ENCODE measurements at regions not wholly inside any gene's neighbourhood (a gene's known extent, or its start where the extent isn't known, plus 50 kb on each side); places are given as distances from the start of the nearest gene placed in this dataset.
"Not testable (repeated sequence)": the region's sequence is repeated elsewhere in the genome, so short reads cannot be mapped to it uniquely, and the experiment has no call there.

DNA sequence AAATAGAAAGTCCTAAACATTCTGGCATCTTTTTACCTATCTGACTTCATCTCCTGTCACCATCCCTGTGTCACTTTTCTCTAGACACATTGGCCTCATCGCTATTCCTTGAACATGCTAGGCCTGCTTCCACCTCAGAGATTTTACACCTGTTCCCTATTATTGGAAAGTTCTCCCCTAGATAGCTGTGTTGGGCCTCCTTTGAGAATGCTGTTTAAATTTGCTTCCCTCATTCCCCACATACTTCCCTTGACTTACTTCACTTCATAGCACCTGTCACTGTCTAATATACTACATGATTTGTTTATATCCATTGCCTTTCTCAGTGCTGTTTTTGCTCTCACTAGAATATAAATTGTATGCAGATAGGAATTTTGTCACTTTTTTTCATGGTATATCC, 317.0 kb upstream of the GCFC2 start:
- DNase-seq (ENCODE audit: low read depth in 2 of 2), result no peak

- no peak for DNase-seq (ENCODE audit: low read depth in 2 of 2)
Observed at GRCh38 chr2:76019128-76019527, 308.4 kb upstream of the GCFC2 start.

DNA sequence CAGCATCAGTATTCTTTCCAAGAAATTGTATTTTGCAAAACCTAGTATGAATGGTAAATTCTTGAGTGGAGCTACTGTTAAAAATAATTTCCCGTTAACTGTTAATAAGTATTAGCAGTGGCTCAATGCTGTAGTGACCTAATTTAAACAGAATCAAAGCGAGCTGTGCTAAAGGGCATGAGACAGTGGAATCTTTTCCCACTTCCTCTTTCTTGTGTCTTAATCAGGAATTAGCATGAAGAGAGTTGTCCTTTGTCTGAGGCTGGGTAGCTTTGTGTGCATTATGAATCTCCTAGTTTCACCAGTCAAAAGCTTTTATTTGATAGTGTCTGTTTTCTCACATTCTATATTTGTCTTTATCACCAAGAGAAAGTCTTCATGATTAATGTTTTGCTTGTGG, 298.8 kb upstream of the GCFC2 start:
- no peak for DNase-seq (ENCODE audit: low read depth in 2 of 2)

GRCh38 chr2:76008001-76008702, 297.4 kb upstream of the GCFC2 start:
- no peak for DNase-seq (ENCODE audit: low read depth in 2 of 2)

DNA sequence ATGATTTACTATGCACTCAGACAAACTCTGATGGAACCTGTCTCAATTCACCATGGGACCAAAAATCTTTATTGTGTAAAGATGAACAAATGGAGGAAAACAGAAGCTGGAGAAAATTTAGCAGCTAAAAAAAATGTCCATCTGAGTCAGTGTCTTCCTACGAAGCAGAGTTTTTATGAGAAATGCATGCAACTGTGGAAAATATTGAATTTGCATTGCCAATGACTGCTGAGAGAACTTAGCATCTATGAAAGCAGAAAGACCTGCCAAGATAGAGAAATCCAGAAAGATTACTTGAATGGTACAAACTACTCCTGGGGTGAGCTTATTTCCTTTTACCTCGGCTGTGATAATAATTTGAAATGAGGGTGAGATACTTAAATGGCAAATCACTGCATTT, 289.7 kb upstream of the GCFC2 start:
- no peak for DNase-seq (ENCODE audit: low read depth in 2 of 2)

DNA sequence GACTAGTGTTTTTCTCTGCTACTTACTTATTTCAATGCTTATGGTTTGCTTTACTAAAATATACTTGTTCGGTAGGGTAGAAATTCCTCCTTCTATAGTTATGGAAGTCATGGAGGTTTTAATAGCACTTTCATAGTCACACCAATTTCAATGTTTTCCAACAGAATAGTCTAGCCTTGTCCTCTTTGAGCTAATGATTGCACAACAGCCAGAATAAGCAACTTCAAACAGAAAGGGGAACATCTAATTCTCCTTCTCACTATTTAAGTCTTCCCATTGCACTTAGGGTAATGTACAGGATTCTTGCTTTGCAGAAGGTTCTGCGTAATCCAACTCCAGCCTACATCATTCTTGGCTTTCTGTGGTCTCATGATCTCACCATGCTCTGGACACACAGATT, 287.7 kb upstream of the GCFC2 start:
- DNase-seq (ENCODE audit: low read depth in 2 of 2), result no peak

- no peak for DNase-seq (ENCODE audit: low read depth in 2 of 2)
Observed at GRCh38 chr2:75994759-75995158, 284.0 kb upstream of the GCFC2 start.

GRCh38 chr2:75988622-75989021, 277.9 kb upstream of the GCFC2 start:
- DNase-seq (ENCODE audit: low read depth in 2 of 2), result not testable (repeated sequence)

DNA sequence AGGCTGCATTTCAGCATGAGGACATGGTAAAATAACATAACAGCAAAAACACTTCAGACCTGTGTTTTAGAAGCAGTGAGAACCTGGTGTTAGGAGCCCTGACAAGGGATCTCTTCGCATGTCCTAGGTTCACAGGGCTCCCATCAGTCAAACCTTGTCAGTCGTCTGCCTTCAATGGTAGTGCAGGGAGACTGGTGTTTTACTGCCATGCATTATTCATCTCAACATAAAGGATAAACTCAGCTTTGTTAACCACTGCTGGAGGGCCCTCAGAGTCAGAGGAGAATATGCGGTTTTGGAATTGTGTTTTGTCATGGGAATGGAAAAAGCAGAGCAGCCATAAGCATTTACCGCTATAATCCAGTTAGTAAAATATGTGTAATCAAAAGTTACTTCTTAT, 275.9 kb upstream of the GCFC2 start:
- DNase-seq (ENCODE audit: low read depth in 2 of 2), result no peak

GRCh38 chr2:75982719-75983118, 272.0 kb upstream of the GCFC2 start:
- no peak for DNase-seq (ENCODE audit: low read depth in 2 of 2)

GRCh38 chr2:75964646-75965045, 253.9 kb upstream of the GCFC2 start:
- DNase-seq (ENCODE audit: low read depth in 2 of 2), result no peak

GRCh38 chr2:75960472-75961009, 249.8 kb upstream of the GCFC2 start:
- no peak for DNase-seq (ENCODE audit: low read depth in 2 of 2)

GRCh38 chr2:75959724-75960471, 249.2 kb upstream of the GCFC2 start:
- DNase-seq (ENCODE audit: low read depth in 2 of 2), result no peak

- no peak for DNase-seq (ENCODE audit: low read depth in 2 of 2)
Observed at GRCh38 chr2:75954761-75955160, 244.0 kb upstream of the GCFC2 start.

GRCh38 chr2:75952173-75952572, 241.5 kb upstream of the GCFC2 start:
- no peak for DNase-seq (ENCODE audit: low read depth in 2 of 2)

- DNase-seq (ENCODE audit: low read depth in 2 of 2), result no peak
Observed at GRCh38 chr2:75949385-75950030, 238.8 kb upstream of the GCFC2 start.

GRCh38 chr2:75936311-75936710, 225.6 kb upstream of the GCFC2 start:
- no peak for DNase-seq (ENCODE audit: low read depth in 2 of 2)

DNA sequence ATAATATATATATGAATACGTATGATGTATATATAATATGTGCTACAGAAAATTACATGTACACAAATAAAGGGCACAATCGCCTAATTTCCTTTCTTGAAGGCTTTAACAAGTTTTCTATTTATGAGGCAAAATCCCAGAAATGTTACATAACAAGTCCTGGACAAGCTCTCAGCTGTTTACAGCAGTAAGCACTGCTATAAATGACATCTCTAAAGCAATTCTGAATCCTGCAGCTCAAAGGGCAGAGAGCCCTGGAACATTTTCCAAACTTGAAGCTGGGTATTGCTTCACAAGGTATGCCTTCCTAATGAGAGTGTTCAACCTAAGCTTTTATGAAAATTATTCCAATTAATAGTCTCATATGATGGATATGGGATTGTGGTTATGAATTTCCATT, 222.3 kb upstream of the GCFC2 start:
- no peak for DNase-seq (ENCODE audit: low read depth in 2 of 2)

DNA sequence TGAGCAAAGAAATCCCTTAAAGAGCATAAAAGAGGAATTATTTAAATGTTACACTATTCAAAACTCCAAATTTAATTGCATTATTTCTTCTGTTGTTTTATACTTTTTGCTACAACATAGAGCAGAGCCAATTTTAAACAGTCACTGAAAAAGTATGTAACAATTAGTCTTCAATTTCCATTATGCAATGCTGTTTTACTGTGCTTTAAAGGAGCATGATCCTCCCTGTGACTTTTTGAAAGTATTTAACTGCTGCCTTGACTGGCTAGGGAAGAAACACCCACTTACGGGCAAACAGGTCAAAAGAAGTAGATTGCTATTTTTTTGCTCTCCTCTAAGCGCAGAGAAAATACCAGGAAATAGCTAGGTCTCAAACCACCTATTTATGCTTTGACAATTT, 217.4 kb upstream of the GCFC2 start:
- DNase-seq (ENCODE audit: low read depth in 2 of 2), result no peak

DNA sequence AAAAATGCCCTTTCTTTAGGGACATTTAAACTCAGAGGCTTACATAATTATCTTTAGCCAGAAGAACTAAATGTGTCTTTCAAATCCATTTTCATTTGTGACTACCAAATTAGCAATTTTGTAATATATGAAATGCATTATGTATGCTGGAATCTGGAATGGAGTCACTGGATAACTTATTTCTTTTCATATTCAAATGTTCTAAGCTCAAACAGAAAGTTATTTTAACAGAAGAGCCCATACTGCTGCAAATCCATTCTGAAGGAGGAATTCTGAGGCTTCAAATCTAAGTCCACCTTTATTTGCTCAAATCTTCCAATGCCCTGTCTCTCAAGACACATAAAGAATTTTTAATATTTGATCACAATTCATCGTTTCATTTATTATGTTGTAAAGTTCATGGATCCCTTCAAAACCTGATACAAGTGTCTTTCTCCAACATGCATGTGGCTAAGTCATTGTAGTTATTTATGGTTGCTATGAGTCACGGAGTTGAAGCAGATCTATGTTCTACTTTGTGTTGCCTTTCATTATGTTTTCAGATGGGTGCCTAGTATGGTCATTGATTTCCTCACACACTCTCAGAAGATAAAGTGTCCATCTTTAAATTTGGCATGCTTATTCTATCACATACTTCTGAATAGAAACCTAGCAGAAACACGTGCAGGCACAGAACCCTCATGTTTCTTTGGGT, 214.8 kb upstream of the GCFC2 start:
- DNase-seq (ENCODE audit: low read depth in 2 of 2), result no peak

DNA sequence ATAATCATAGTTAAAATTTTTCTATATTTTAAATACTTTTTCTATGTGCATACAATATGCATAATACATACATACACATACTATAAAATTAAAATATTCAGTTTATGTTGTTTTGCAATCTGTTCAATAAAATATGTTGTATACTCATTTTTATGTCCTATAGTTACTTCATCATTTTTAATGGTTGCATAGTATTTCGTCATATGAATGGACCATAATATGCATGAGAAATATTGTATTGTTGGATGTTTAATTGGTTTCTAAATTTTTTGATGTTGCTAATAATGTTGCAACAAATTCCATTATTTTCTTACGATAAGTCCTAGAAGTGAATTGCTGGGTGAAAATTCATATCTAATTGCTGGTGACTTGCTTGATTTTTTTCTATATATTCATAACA, 211.5 kb upstream of the GCFC2 start:
- no peak for DNase-seq (ENCODE audit: low read depth in 2 of 2)

All from dermis microvascular lymphatic vessel endothelial cell (primary cell).